ENCODE measurements at regions not wholly inside any gene's neighbourhood (a gene's known extent, or its start where the extent isn't known, plus 50 kb on each side); places are given as distances from the start of the nearest gene placed in this dataset.
"Not testable (repeated sequence)": the region's sequence is repeated elsewhere in the genome, so short reads cannot be mapped to it uniquely, and the experiment has no call there.

DNA sequence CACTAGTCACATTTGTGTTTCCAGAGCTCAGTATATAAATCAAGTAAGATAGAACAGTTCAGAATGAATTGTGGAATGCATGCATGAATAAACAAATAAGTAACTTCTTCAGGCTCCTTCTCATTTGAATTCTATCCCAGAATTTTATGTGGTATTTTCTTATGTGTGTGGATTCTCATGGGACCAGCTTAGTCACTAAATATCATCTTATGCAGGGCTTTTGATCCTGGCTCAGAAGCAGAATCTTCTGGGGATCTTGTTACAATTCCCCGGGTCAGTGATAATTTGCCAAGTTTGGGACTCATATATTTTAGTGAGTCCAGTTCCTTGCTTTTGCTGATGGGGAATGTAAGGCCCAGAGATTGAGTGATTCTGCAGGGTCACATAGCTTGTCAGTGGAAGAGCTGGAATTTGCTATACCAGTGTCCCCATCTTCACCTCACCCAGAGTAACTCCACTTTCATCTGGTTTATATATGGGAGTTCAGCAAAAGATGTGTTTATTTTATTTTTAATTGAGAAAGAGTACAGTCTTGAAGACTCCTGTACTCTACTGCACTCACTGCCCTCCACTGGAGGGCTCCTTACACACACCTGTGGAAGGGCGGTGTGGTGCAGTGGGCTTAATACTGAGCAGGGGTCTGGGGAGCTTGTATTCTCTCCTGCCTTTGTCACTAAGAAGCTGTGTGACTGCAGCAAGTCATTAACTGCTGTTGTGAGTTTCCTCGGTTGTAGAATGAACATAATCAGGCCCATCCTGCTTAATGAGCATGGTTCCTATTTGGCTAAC is 198.2 kb upstream of the CXorf66 start:
- DNase-seq (ENCODE audit: low spot score), result no peak

DNA sequence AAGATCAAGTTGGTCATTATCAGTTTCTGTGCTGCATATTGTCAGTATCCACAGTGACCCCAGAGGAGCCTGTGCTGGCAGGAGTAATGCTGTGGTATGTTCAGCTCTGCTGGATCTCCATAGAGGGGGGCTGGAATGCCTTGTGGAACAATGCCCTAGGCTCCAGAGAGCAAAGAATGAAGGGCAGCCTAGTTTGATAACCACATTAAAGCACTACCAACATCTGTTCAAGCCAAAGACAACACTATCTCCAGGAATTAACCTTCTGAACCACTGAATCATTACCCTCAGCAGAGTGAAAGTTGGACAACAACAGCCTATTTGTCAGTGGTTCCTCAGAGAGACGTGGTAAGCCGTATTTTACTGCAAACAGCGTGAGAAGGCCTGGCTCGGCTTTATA is 192.3 kb upstream of the CXorf66 start:
- DNase-seq (ENCODE audit: low spot score), result no peak

DNA sequence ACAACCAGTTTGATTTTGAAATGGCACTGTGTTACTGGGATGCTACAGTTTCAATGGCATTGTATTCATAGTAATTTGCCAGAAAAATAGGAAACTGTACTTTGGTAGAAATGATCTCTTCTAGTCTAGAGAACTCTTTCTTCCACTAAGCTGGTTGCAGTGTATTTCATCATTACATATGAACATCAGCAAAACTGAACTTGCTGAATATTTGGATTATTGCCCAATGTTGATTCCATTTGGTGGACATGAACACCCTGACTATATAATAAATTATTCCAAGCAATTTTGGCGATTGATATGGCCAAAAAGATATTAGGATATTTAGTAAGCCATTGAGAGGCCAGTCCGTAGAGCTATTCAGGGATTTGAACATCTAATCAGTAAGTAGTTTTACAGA is 191.8 kb upstream of the CXorf66 start:
- DNase-seq (ENCODE audit: low spot score), result no peak

DNA sequence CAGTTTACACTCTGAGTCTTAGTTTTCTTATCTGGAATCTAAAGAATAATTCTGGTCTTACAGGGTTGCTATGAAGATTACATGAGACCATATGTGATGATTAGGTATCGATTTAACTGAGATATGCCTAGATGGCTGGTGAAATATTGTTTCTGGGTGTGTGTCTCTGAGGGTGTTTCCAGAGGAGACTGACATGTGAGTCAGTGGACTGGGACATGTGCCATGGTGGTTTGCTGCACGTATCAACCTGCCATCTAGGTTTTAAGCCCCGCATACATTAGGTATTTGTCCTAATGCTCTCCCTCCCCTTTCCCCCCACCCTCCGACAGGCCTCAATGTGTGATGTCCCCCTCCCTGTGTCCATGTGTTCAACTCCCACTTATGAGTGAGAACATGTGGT is 186.0 kb upstream of the CXorf66 start:
- no peak for DNase-seq (ENCODE audit: low spot score)

DNA sequence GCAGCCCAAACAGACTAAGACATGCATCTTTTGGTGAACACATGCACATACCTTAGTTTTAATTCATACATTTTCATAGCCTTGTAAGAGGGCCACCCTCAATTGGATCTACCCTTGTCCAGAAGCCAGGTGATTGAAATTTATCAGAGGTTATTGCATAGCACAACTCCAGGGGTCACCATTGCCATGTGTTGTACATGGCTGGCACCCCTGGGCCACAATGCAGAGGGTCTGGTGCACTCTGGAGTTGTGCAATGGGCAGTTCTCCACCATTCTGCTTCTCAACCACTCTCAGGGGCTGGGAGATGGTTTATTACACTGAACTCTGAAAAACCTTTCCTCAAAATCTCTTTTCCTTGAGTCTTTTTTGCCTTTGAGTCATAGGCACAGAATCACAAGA is 184.4 kb upstream of the CXorf66 start:
- no peak for DNase-seq (ENCODE audit: low spot score)

DNA sequence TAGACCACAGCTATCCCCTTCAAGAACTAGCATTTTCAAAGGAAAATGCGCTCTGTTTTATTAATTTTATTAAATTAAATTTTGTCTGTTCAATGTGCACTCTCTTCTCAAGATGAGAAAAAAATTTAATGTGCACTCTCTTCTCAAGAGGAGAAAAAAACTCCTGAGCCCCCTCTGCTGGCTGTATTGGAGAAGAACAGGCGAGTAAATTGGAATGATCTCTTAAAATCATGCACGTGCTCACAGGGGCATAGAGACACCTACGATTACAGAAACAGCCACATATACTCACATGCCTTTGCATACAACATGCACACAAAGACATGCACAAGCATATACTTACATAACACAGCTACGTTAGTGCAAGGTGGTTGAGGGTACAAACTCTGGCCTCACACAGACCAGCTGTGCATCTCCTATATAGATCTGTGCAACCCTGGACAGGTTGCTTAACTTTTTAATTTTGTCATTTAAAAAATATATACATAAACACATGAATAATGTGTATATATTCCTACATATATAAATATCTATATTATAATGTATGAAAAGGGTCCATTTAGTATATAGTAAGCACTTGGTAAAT is 176.2 kb upstream of the CXorf66 start:
- peak; percentile 2 for DNase-seq (ENCODE audit: low spot score)

DNA sequence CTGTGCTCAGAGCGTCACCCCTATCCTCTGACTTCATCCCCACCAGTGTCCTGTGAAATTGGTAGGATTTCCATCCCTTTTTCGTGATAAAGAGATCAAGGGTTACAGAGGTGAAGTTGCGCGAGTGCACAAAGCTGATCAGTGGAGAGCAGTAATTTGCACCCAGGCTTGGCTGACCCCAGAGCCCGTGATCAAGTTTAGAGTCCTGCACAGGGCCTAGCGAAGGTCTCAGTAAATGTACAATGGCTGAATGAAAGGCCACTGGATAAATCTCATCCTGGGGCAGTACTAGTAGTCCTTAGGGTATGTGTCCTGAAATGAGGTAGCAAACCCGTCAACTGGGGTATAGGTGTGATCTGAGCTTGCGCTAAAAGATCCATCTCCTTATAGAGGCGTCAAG is 173.2 kb upstream of the CXorf66 start:
- not testable (repeated sequence) for DNase-seq (ENCODE audit: low spot score)

DNA sequence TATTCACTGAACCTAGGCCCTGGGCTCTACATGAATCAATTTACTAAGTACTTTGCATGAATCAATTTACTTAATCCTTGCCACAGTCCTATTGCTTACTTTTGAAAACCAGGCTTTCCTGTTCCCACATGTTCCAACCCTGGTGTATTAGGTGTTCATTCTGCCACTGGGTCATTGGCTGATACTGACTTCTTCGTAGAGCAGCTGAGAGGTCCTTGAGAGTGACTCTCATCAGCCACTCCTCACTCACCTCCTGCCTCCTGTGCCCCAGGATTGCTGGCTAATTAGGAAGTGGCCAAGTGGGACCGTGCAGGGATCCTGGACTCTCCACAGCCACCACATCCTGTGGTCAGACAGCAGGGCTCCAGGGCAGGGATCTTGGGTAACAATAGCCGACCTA is 172.7 kb upstream of the CXorf66 start:
- not testable (repeated sequence) for DNase-seq (ENCODE audit: low spot score)

DNA sequence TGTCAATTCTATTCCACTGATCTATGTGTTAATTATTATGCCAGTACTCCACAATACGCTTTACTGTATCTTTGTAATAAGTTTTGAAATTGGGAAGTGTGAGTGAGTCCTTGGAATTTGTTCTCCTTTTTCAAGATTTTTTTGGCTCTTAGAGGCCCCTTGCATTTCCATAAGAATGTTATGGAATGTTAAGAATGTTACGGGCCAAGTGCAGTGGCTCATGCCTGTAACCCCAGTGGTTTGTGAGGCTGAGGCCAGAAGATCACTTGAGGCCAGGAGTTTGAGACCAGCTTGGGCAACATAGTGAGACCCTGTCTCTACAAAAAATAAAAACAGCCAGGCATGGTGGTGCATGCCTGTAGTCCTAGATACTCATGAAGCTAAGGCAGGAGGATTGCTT is 167.6 kb upstream of the CXorf66 start:
- DNase-seq (ENCODE audit: low spot score), result no peak

DNA sequence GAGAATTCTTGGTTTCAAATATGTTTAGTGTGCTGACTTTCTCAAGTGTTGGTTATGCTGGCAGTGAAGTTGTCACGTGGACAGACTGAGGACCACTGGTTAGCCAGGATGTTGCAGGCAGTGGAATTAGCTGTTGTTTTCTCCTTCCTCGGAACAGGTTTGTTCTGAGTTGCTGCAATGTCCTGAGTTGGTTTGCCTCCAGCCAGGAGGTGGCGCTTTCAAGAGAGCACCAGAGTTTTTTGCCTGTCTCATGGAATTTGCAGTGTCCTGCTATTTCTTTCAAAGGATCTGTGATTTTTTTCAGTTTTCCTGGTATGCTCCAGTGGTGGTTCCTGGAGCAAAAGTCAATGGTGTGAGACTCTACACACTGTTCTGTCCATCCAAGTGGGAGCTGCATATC is 158.1 kb upstream of the CXorf66 start:
- no peak for DNase-seq (ENCODE audit: low spot score)

DNA sequence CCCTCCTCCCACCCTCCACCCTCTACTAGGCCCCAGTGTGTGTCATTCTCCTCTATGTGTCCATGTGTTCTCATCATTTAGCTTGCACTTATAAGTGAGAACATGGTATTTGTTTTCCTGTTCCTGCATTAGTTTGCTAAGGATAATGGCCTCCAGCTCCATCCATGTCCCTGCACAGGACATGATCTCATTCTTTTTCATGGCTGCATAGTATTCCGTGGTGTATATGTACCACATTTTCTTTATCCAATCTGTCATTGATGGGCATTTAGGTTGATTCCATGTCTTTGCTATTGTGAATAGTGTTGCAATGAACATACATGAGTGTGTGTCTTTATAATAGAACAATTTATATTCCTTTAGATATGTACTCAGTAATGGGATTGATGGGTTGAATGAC is 148.7 kb upstream of the CXorf66 start:
- DNase-seq (ENCODE audit: low spot score), result not testable (repeated sequence)

DNA sequence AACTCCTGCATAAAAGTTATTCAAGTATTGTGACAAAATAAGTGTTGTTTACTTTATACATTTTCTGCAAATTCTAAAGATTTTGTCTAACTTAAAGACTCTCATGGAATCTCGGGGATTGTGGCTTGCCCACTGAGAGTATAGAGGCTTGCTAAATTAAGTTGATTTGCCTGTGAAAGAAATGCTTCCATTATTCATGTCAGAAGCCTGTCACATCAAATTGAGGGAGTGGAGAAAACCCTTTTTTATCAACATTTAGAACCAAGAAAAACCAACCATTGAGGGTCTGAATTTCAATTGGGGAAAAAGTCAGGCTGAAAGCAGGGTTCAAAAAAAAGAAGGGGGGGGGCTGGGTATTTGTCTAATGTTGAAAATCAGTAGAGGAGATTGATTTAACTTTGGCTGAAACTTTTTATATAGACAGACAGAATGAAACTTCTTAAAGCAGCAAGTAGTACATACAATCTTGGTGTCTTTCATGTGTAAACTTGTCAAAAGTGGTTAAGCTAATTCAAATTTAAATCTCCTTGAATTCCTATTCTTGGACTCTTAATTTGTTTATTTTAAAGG is 144.8 kb upstream of the CXorf66 start:
- DNase-seq (ENCODE audit: low spot score), result no peak

DNA sequence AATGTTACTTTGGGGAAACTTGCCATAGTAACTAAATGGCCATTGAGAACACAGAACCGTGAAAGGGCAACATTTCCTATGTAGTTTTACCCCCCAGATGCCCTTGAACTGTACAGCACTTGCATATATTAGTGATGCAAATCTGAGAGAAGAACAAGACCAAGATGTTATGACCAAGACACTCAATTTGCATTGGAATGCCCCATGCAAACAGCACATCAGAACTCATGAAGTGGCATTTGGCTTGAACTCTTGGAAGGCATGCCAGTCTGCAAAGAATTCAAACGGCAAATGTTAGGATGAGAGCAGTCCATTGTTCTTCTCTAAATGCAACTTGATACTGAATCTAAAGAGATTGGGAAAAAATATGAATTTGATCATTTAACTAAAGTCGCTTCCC is 139.4 kb upstream of the CXorf66 start:
- no peak for DNase-seq (ENCODE audit: low spot score)

DNA sequence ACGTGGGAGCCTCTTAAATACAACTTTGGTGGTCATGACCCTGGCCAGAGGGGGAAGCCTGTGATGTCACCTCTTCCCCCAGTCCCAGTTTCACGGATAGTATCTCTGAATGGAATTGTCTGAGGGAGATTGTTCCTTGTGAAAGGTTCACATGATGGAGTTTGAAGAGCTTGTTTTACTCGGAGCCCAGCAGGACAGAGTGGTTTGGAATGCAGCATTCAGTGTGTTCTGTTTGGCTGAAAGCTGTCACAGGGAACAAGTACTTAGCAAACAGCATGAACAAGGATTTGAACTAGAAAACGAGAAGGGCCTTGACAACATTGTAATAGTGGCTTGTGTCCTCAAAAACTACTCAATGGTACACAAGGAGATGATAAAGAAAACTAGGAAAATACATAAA is 133.9 kb upstream of the CXorf66 start:
- DNase-seq (ENCODE audit: low spot score), result no peak

DNA sequence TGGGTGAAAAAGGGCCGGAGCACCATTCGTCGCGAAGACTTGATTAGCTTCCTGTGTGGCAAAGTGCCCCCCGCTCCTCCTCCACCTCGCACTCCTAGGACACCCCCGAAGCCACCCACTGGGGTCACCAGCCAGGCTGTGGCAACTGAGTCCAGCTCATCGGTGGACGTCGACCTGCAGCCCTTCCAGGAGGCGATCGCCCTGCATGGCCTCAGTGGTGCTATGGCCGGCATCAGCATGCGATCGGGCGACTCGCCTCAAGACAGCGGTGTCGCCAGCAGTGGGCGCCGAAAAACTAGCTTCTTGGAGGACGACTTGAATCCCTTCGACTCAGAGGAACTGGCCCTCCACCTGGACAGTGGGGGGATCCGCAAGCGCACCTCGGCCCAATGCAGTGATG is 126.8 kb upstream of the CXorf66 start:
- no peak for DNase-seq (ENCODE audit: low spot score)

DNA sequence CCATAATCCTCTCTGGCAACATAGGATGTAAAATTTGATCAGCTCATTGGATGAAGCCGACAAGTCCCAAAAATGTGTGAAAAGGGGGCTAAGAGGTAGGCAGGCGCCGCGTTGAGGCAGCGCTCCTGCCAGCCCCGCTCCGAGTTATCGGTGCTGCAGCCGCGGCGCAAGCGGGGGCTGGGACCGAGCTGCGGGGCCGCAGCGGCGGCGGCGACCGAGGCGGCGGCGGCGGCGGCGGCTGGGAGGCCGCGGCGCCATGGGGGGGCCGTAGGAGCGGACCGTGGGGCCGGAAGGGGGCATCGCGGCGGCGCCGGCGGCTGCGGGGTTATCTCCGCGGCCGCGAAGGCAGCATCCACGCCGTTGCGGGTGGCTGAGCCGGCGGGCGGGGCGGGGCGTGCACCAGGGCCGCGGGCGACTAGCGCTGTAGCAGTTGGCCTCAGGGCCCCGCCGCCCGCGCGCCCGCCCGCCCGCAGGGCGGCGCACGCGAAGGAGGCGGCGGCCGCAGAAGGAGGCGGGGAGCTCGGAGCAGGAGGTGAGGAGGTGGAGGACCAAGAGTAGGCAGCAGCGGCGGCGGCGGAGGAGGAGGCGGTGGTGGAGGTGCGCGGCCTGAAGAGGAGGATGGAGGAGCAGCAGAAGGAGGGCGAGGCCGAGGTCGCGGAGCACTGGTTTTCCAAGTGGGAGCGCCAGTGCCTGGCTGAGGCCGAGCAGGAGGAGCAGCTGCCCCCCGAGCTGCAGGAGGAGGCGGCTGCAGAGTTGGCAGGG is 126.0 kb upstream of the CXorf66 start:
- DNase-seq (ENCODE audit: low spot score), result no peak

DNA sequence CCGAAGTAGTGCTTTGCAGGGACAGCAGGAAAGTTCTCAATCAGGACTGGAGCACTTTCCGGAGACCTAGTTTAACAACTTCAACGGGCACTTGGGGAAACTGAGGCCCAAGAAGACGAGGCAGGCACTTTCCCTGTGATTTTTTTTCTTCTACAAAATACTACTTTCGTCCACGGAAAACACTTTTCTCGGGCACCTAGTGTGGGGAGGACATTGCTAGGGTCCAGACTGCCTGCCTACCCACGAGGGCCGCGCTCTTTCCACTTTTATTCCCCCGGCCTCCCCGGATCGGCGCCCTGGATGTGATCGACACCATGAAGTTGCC is 125.4 kb upstream of the CXorf66 start:
- DNase-seq (ENCODE audit: low spot score), result no peak

DNA sequence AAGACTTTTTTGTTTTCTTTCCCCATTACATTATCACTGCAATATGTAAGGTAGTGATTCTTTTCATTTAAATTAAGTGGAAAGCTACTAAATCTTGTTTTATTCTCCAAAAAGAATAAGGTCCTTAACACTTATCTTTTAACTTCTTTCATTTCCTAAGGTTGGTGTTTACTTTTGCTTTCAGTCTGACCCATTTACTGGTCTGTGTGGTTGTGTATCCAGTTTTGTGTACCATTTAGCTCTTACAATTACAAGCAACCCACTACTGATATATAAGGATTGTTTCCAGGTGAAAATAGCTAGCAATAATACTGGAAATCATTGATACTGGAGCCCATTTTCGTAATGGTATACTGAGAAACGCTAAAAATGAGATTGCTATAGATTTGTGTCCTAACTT is 123.1 kb upstream of the CXorf66 start:
- DNase-seq (ENCODE audit: low spot score), result no peak

DNA sequence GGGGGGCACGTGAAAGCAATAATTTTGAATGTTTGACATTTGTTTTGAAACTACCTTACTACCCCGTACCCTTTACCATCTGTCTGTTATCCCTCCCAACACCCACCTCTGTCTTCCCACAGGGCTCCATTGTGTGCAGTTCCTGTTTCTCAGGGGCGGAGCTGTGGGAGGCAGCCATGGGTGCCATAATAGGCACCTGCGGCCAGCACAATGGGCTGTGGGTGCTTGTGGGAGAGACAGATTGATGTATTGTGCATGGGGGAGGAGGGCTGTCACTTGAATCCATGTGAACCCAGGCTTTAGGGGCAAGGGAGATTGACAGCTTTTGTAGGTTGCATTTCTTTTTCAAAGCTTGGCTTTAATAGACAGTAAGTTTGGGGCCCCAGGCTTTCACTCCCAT is 122.6 kb upstream of the CXorf66 start:
- no peak for DNase-seq (ENCODE audit: low spot score)

DNA sequence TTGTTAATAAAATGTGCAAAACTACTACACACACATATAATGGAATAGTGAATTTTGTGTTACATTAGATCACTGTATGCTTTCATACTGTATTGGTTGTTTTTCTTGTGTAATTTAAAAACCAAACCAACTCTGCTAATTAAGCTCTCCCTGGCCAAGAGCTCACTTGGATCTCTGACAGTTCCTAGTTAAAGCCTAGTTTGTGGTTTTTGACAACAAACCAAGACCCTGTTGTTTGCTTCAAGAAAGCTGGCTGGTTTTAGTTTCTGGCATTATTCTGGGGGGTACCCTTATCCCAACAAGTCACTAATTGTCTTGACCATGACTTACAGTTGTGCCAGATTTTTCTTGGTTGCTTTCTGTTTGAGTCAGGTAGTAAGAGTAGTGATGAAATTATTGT is 121.4 kb upstream of the CXorf66 start:
- no peak for DNase-seq (ENCODE audit: low spot score)

DNA sequence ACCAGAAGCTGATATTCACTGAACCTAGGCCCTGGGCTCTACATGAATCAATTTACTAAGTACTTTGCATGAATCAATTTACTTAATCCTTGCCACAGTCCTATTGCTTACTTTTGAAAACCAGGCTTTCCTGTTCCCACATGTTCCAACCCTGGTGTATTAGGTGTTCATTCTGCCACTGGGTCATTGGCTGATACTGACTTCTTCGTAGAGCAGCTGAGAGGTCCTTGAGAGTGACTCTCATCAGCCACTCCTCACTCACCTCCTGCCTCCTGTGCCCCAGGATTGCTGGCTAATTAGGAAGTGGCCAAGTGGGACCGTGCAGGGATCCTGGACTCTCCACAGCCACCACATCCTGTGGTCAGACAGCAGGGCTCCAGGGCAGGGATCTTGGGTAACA is 109.5 kb upstream of the CXorf66 start:
- not testable (repeated sequence) for DNase-seq (ENCODE audit: low spot score)

DNA sequence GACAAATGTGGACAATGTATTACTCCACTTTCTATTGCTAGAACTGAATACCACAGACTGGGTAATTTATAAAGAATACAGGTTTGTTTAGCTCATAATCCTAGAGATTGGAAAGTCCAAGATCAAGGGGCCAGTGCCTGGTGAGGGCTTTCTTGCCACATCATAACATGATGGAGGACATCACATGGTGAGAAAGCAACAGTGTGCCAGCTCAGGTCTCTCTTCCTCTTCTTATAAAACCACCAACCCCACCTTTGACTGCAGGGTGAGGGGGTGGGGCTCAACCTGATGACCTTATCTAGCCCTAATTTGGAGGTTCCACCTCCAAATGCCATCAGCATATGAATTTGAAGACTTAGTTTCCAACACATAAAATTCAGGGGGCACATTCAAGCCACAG is 105.7 kb upstream of the CXorf66 start:
- DNase-seq (ENCODE audit: low spot score), result no peak
